Stimulated activated CD4-positive, alpha-beta T cell treated with anti-CD3 and anti-CD28 coated beads, TNF-alpha, amount 100 ng/mL, for 1 hour (primary cell): ENCODE measurements at regions not wholly inside any gene's neighbourhood (a gene's known extent, or its start where the extent isn't known, plus 50 kb on each side); places are given as distances from the start of the nearest gene placed in this dataset.

ENCODE experiments used
- DNase-seq, 3 donors: peaks; one replicate each; pipeline ENCODE4 v3.0.0-alpha.2; 2020; ENCODE audit warnings: low read depth in 3 of 3, low spot score in 1 of 3

- no peak for DNase-seq
Measured at GRCh38 chr11:70807195-70807543, 408.8 kb downstream of the CTTN start.

- DNase-seq: no peak
Measured at GRCh38 chr11:70808686-70809375, 410.5 kb downstream of the CTTN start.

GRCh38 chr11:70810133-70810532, 411.8 kb downstream of the CTTN start:
- DNase-seq: no peak

GRCh38 chr11:70810681-70811080, 412.4 kb downstream of the CTTN start:
- no peak for DNase-seq

GRCh38 chr11:70811483-70811882, 413.2 kb downstream of the CTTN start:
- no peak for DNase-seq

- no peak for DNase-seq
Measured at GRCh38 chr11:70811915-70812314, 413.6 kb downstream of the CTTN start.

GRCh38 chr11:70812472-70812871, 414.1 kb downstream of the CTTN start:
- DNase-seq: no peak

- DNase-seq: no peak
Measured at GRCh38 chr11:70813651-70814050, 415.3 kb downstream of the CTTN start.

- DNase-seq: no peak
Measured at GRCh38 chr11:70815485-70815832, 417.1 kb downstream of the CTTN start.

- no peak for DNase-seq
Measured at GRCh38 chr11:70816156-70816678, 417.9 kb downstream of the CTTN start.

- DNase-seq: no peak
Measured at GRCh38 chr11:70818351-70818750, 420.0 kb downstream of the CTTN start.

GRCh38 chr11:70819022-70819421, 420.7 kb downstream of the CTTN start:
- no peak for DNase-seq

- no peak for DNase-seq
Measured at GRCh38 chr11:70820311-70820710, 422.0 kb downstream of the CTTN start.

GRCh38 chr11:70820712-70821111, 422.4 kb downstream of the CTTN start:
- DNase-seq: no peak

GRCh38 chr11:70823771-70824170, 425.4 kb downstream of the CTTN start:
- DNase-seq: no peak

GRCh38 chr11:70824605-70825245, 426.4 kb downstream of the CTTN start:
- DNase-seq: no peak

GRCh38 chr11:70825893-70826540, 426.4 kb downstream of the SHANK2 start:
- DNase-seq: no peak

GRCh38 chr11:70826541-70827335, 425.6 kb downstream of the SHANK2 start:
- no peak for DNase-seq

- no peak for DNase-seq
Measured at GRCh38 chr11:70828593-70829082, 423.7 kb downstream of the SHANK2 start.

GRCh38 chr11:70829134-70829885, 423.1 kb downstream of the SHANK2 start:
- DNase-seq: no peak

- DNase-seq: no peak
Measured at GRCh38 chr11:70829886-70830272, 422.5 kb downstream of the SHANK2 start.
